KMS-11 (cell line): ENCODE measurements at regions not wholly inside any gene's neighbourhood (a gene's known extent, or its start where the extent isn't known, plus 50 kb on each side); places are given as distances from the start of the nearest gene placed in this dataset.

Experiments
- H2AFZ ChIP-seq: fragments of 200-600 bp; sonication (generic); 2 replicates; pipeline ENCODE4 v1.6.1; 2016; ENCODE audit warnings: antibody characterized with exemption, mixed run types, low read depth
- H3K27ac ChIP-seq: fragments of 200-600 bp; sonication (generic); 2 replicates; pipeline ENCODE4 v1.6.1; 2016; ENCODE audit warnings: mild to moderate bottlenecking, mixed run types
- H3K27me3 ChIP-seq: fragments of 200-600 bp; sonication (generic); 2 replicates; pipeline ENCODE4 v1.6.1; 2017; ENCODE audit warnings: mild to moderate bottlenecking, low read depth, mixed run types, moderate library complexity; ENCODE audit not compliant: insufficient read depth
- H3K36me3 ChIP-seq: fragments of 200-600 bp; sonication (generic); 2 replicates; pipeline ENCODE4 v1.6.1; 2017; ENCODE audit warnings: mild to moderate bottlenecking, mixed run types; ENCODE audit not compliant: insufficient read depth
- H3K4me1 ChIP-seq: fragments of 200-600 bp; sonication (generic); 2 replicates; pipeline ENCODE4 v1.6.1; 2016; ENCODE audit warnings: mild to moderate bottlenecking, low read depth, mixed run types; ENCODE audit not compliant: poor library complexity, severe bottlenecking
- H3K4me2 ChIP-seq: fragments of 200-600 bp; sonication (generic); 2 replicates; pipeline ENCODE4 v1.7.0; 2016; ENCODE audit warnings: mild to moderate bottlenecking, mixed run types
- H3K4me3 ChIP-seq: fragments of 200-600 bp; sonication (generic); IDR thresholded peaks from 2 replicates; pipeline ENCODE4 v1.6.1; 2017; ENCODE audit warnings: low read depth, low read length, mixed read lengths; ENCODE audit not compliant: insufficient read depth
- H3K79me2 ChIP-seq: fragments of 200-600 bp; sonication (generic); 2 replicates; pipeline ENCODE4 v1.6.1; 2016; ENCODE audit warnings: low read depth, mixed run types; ENCODE audit not compliant: insufficient read depth
- H3K9ac ChIP-seq: fragments of 200-600 bp; sonication (generic); 2 replicates; pipeline ENCODE4 v1.6.1; 2016; ENCODE audit warnings: mild to moderate bottlenecking, mixed run types
- H4K20me1 ChIP-seq: fragments of 200-600 bp; sonication (generic); 2 replicates; pipeline ENCODE4 v1.6.1; 2016; ENCODE audit warnings: mild to moderate bottlenecking, mixed run types; ENCODE audit not compliant: insufficient read depth
- TF ChIP-seq, protein P1 (sequence below): fragments of 200-600 bp; sonication (generic); conservative IDR thresholded peaks from 2 replicates; pipeline ENCODE4 v1.6.1; 2017; ENCODE audit warnings: low read depth, mild to moderate bottlenecking, antibody characterized with exemption, low read length, moderate library complexity, mixed read lengths

DNA sequence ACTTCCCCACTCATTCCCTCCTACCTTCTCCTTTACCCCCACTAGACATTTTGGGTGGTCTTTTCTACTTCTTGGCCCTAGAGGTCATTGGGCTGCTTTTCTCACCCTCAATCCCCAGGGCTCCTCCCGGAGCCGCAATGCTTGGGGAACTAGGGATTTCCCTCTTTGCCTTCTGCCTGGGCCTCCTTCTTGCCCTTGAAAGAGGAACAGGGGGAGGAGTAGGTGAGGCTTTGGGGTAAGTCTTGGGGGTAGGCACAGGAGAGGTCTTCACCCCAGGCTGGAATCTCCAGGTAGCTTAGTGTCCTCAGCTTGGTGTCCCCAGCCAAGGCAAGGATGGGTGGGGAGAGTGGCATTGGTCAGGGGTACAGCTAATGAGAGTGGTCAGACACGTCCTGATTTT lies 56.2 kb upstream of the EPS8L3 start:
- H3K79me2 ChIP-seq = no peaks in the 10 kb centered on the region
- no peaks in the 10 kb centered on the region for H3K36me3 ChIP-seq
- no peak overlapping the region for H3K4me3 ChIP-seq
- no peaks in the 10 kb centered on the region for H4K20me1 ChIP-seq
- no peak overlapping the region for H2AFZ ChIP-seq
- H3K27ac ChIP-seq = no peak overlapping the region
- TF ChIP-seq, protein P1, sequence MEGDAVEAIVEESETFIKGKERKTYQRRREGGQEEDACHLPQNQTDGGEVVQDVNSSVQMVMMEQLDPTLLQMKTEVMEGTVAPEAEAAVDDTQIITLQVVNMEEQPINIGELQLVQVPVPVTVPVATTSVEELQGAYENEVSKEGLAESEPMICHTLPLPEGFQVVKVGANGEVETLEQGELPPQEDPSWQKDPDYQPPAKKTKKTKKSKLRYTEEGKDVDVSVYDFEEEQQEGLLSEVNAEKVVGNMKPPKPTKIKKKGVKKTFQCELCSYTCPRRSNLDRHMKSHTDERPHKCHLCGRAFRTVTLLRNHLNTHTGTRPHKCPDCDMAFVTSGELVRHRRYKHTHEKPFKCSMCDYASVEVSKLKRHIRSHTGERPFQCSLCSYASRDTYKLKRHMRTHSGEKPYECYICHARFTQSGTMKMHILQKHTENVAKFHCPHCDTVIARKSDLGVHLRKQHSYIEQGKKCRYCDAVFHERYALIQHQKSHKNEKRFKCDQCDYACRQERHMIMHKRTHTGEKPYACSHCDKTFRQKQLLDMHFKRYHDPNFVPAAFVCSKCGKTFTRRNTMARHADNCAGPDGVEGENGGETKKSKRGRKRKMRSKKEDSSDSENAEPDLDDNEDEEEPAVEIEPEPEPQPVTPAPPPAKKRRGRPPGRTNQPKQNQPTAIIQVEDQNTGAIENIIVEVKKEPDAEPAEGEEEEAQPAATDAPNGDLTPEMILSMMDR = no peak
- H3K4me2 ChIP-seq = no peak overlapping the region
- H3K9ac ChIP-seq = no peak overlapping the region
- H3K27me3 ChIP-seq = no peaks in the 10 kb centered on the region
- H3K4me1 ChIP-seq = peaks cover 67% of the 10 kb centered on the region

DNA sequence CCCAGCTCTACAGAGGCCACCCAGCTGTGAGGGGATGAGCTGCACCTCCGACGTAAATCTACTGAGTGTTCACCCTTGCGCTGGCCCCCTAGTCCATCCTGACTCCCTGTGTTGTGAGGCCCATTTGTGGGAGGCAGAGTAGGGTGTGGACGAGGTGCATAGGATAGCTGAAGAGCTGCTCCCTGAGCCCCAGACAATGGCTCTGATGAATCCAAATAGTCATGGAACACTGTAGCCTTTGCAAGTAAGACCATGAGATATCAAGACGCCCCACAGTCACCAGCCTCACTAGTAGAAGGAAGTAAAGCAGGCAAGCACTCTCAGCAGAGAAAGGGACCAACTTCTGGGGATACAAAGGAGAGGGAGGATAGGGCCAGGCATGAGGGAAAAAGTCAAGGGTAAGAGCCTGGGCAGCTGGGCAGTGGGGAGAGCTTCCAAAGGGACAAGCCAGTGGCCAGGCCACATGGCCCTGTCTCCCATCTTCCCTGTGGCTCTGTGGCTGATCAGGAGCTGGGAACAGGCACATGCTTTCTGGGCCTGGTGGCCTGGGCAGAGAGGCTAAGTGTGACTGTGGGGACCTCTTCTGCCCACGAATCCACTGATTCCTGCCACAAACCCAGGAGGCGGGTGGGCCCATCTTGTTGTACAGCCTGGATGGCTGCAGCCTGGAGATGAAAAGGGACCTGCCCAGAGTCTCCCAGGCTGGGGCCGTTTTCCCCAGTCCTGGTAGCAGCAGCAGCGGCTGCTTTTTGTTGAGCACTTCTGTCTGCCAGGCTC lies 55.5 kb upstream of the EPS8L3 start:
- no peaks in the 10 kb centered on the region for H3K79me2 ChIP-seq
- peaks cover 72% of the 10 kb centered on the region for H3K4me1 ChIP-seq
- H3K4me3 ChIP-seq = no peak overlapping the region
- peak overlapping the region; percentile 44; the same call in 1 of the 2 replicates for H2AFZ ChIP-seq
- H3K27ac ChIP-seq = no peak overlapping the region
- no peaks in the 10 kb centered on the region for H4K20me1 ChIP-seq
- H3K27me3 ChIP-seq = no peaks in the 10 kb centered on the region
- peak overlapping the region; percentile 68; the same call in 1 of the 2 replicates for H3K4me2 ChIP-seq
- TF ChIP-seq, protein P1 = no peak
- H3K9ac ChIP-seq = no peak overlapping the region
- no peaks in the 10 kb centered on the region for H3K36me3 ChIP-seq

DNA sequence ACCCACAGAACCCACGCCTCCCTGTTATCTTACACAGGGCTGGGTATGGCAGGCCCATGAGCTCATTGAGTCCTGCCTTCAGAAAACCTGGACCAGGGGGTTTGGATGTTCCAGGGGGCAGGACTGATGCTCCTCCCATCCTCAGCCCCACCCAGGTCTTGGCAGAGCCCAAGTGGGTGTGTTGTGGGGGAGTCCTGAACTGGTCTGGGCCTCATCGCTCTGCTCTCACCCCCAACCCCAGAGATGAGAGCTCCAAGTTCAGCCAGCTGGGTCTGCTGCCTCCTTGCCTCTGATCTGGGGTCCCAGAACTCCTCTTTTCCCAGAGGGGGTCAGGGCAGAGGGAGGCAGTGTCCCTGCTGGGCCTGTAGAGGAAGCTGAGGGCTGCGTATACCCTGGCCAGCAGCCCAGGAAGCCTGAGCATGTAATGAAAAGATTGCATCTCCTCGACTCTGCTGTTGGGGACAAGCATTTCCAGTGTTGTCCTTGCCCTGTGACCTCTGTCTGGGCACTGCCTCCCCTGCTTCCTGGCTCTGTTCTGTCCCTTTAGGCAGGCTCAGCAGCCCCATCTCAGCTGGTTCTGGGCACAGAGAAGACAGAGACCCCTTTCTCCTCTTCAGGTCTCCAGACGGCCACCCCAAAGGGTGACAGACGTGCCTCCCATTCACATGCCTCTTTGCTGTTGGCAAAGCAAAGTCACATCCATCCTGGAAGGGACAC lies 54.7 kb upstream of the EPS8L3 start:
- H2AFZ ChIP-seq = peak overlapping the region; percentile 44; the same call in 1 of the 2 replicates
- H3K4me2 ChIP-seq = peak overlapping the region; percentile 68; the same call in 1 of the 2 replicates
- H3K4me1 ChIP-seq = peaks cover 72% of the 10 kb centered on the region
- no peaks in the 10 kb centered on the region for H3K27me3 ChIP-seq
- H3K79me2 ChIP-seq = no peaks in the 10 kb centered on the region
- H3K9ac ChIP-seq = peak overlapping the region; percentile 41; the same call in 1 of the 2 replicates
- peak overlapping the region; percentile 86 for H3K27ac ChIP-seq
- H4K20me1 ChIP-seq = no peaks in the 10 kb centered on the region
- TF ChIP-seq, protein P1 = no peak
- no peaks in the 10 kb centered on the region for H3K36me3 ChIP-seq
- no peak overlapping the region for H3K4me3 ChIP-seq

DNA sequence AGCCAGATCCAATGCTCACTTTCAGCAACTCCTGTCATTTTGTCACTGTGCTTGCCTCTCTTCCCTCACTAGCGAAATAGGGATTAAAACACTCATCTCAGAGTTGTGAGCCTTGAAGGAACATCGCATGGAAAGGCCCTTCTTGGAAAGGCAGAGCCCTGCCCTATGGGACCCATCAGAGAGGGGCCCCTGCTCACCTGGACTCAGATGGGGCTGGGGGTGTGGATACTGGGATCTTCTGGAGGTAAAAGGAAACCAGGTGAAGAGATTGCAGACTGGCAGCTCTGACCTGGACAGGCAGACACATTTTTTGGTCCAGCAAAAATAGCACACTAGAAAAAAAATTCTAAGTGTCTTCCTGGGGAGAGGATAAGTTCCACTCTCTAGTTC lies 54.2 kb upstream of the EPS8L3 start:
- Histone ChIP-seq H3K4me1 (peaks cover 72% of the 10 kb centered on the region), H3K79me2 (no peaks in the 10 kb centered on the region), H2AFZ (peak overlapping the region; percentile 44), H3K27me3 (no peaks in the 10 kb centered on the region), H3K4me2 (peak overlapping the region; percentile 68), H3K36me3 (no peaks in the 10 kb centered on the region), H4K20me1 (no peaks in the 10 kb centered on the region), H3K4me3 (no peak overlapping the region), H3K27ac (peak overlapping the region; percentile 86), H3K9ac (peak overlapping the region; percentile 41; the same call in 1 of the 2 replicates)
- TF ChIP-seq, protein P1 = no peak
